GM23338 (cell line): ENCODE measurements at regions not wholly inside any gene's neighbourhood (a gene's known extent, or its start where the extent isn't known, plus 50 kb on each side); places are given as distances from the start of the nearest gene placed in this dataset.
"Not testable (repeated sequence)": the region's sequence is repeated elsewhere in the genome, so short reads cannot be mapped to it uniquely, and the experiment has no call there.

Source experiments
- CREB1 ChIP-seq: fragments of 250-450 bp; sonication (Bioruptor Pico); IDR thresholded peaks from 2 replicates; pipeline ENCODE4 v1.5.0; 2020; ENCODE audit warnings: low read depth, mild to moderate bottlenecking, moderate library complexity
- CTCF ChIP-seq, 2 experiments: fragments of 200-600 bp in 1 of 2; sonication (generic) in 1 of 2; conservative IDR thresholded peaks; 2 replicates each; pipeline versions ENCODE4 v1.5.1 to v1.6.1; 2016 to 2017; ENCODE audit warnings: antibody characterized with exemption in 2 of 2, low read depth in 2 of 2, mild to moderate bottlenecking in 2 of 2, moderate library complexity in 1 of 2
- ETS1 ChIP-seq: IDR thresholded peaks from 2 replicates; pipeline ENCODE4 v1.6.1; 2016; ENCODE audit warnings: antibody characterized with exemption
- EZH2 ChIP-seq: fragments of 200-600 bp; sonication (generic); IDR thresholded peaks from one replicate; pipeline ENCODE4 v1.8.0; 2017; ENCODE audit warnings: antibody characterized with exemption, mild to moderate bottlenecking, low read depth; ENCODE audit not compliant: unreplicated experiment
- EZH2phosphoT487 ChIP-seq: fragments of 200-600 bp; sonication (generic); IDR thresholded peaks from one replicate; pipeline ENCODE4 v1.8.1; 2018; ENCODE audit warnings: antibody characterized with exemption; ENCODE audit not compliant: unreplicated experiment
- JUNB ChIP-seq: IDR thresholded peaks from one replicate; pipeline ENCODE4 v1.6.1; 2016; ENCODE audit warnings: antibody characterized with exemption; ENCODE audit not compliant: unreplicated experiment
- POLR2AphosphoS5 ChIP-seq: IDR thresholded peaks from 2 replicates; pipeline ENCODE4 v1.6.1; 2016; ENCODE audit warnings: antibody characterized with exemption, low read depth
- STAT1 ChIP-seq: IDR thresholded peaks from one replicate; pipeline ENCODE4 v1.6.1; 2016; ENCODE audit warnings: antibody characterized with exemption; ENCODE audit not compliant: unreplicated experiment
- ZNF114 ChIP-seq: fragments of 250-450 bp; sonication (Bioruptor Pico); IDR thresholded peaks from 2 replicates; pipeline ENCODE4 v1.5.0; 2020; ENCODE audit warnings: mild to moderate bottlenecking, moderate library complexity
- TF ChIP-seq, protein P1 (sequence below): IDR thresholded peaks from one replicate; pipeline ENCODE4 v1.6.1; 2018; ENCODE audit warnings: antibody characterized with exemption; ENCODE audit not compliant: unreplicated experiment

DNA sequence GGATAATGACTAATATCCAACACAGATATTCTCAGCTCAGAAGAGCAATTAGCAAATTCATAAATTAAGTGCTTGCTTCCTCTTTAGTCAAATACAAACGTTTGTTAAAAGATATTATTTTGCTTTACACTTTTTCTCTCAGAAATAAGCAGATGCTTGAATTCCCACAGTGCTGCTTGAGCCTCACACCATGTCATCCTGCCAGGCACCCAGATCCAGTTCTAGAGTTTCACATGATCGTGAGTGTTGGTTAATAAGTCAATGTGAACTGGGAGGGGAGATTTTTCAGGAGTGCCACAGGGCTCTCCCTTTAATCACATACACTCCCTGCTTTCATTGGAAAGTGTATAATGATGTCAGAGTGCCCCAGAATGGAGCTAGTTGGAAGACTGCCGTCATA lies 352.0 kb downstream of the OR4F29 start:
- TF ChIP-seq CTCF (conservative IDR thresholded peaks at IDR 0.05; ENCODE audit: low read depth in 2 of 2); POLR2AphosphoS5; CREB1 (CRISPR knock-in tag); EZH2phosphoT487; ZNF114; EZH2; ETS1; JUNB; STAT1: not testable (repeated sequence)
- TF ChIP-seq, protein P1, sequence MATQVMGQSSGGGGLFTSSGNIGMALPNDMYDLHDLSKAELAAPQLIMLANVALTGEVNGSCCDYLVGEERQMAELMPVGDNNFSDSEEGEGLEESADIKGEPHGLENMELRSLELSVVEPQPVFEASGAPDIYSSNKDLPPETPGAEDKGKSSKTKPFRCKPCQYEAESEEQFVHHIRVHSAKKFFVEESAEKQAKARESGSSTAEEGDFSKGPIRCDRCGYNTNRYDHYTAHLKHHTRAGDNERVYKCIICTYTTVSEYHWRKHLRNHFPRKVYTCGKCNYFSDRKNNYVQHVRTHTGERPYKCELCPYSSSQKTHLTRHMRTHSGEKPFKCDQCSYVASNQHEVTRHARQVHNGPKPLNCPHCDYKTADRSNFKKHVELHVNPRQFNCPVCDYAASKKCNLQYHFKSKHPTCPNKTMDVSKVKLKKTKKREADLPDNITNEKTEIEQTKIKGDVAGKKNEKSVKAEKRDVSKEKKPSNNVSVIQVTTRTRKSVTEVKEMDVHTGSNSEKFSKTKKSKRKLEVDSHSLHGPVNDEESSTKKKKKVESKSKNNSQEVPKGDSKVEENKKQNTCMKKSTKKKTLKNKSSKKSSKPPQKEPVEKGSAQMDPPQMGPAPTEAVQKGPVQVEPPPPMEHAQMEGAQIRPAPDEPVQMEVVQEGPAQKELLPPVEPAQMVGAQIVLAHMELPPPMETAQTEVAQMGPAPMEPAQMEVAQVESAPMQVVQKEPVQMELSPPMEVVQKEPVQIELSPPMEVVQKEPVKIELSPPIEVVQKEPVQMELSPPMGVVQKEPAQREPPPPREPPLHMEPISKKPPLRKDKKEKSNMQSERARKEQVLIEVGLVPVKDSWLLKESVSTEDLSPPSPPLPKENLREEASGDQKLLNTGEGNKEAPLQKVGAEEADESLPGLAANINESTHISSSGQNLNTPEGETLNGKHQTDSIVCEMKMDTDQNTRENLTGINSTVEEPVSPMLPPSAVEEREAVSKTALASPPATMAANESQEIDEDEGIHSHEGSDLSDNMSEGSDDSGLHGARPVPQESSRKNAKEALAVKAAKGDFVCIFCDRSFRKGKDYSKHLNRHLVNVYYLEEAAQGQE, result not testable (repeated sequence)
